Natural killer cell treated with Interleukin-12 subunit alpha and Interleukin-12 subunit beta and Interleukin-15 and Interleukin-18, amount 100 ng/mL, for 72 hours (primary cell): ENCODE measurements at regions not wholly inside any gene's neighbourhood (a gene's known extent, or its start where the extent isn't known, plus 50 kb on each side); places are given as distances from the start of the nearest gene placed in this dataset.

ENCODE experiments used
- ATAC-seq, 2 donors: fragments of 150-1000 bp; cut with Tn5 transposase in 1 of 2; sonication (Bioruptor Pico), chemical (Tn5 transposase) in 1 of 2; 2 replicates each; pipeline ENCODE4 v1.10.0; 2021
- DNase-seq: peaks from one replicate; pipeline ENCODE4 v3.0.0; 2022; ENCODE audit warnings: low spot score
- H3K27ac Mint-ChIP-seq, 2 donors: 1 replicate in 1 of 2; 2 replicates in 1 of 2; pipeline ENCODE4 v1.8.0; 2022; ENCODE audit warnings: mixed read lengths in 2 of 2, mild to moderate bottlenecking in 1 of 2, moderate library complexity in 1 of 2
- H3K27me3 Mint-ChIP-seq, 2 donors: 1 replicate in 1 of 2; 2 replicates in 1 of 2; pipeline ENCODE4 v1.8.0; 2022; ENCODE audit warnings: mixed read lengths in 2 of 2
- H3K36me3 Mint-ChIP-seq: one replicate; pipeline ENCODE4 v1.8.0; 2022; ENCODE audit warnings: mixed read lengths
- H3K4me1 Mint-ChIP-seq, 2 donors: 1 replicate in 1 of 2; 2 replicates in 1 of 2; pipeline ENCODE4 v1.8.0; 2022; ENCODE audit warnings: low read depth in 2 of 2, mixed read lengths in 2 of 2, mild to moderate bottlenecking in 1 of 2
- H3K4me3 Mint-ChIP-seq: one replicate; pipeline ENCODE4 v1.8.0; 2022; ENCODE audit warnings: mixed read lengths
- H3K9me3 Mint-ChIP-seq: 2 replicates; pipeline ENCODE4 v1.8.0; 2022; ENCODE audit warnings: mixed read lengths

GRCh38 chr2:23021311-23022120 is 363.5 kb upstream of the KLHL29 start:
- no peaks in the 10 kb centered on the region for H3K27me3 Mint-ChIP-seq
- no peak overlapping the region for H3K27ac Mint-ChIP-seq
- no peaks in the 10 kb centered on the region for H3K4me1 Mint-ChIP-seq
- DNase-seq: no peak
- H3K36me3 Mint-ChIP-seq: no peaks in the 10 kb centered on the region
- H3K9me3 Mint-ChIP-seq: peaks cover 4% of the 10 kb centered on the region
- H3K4me3 Mint-ChIP-seq: no peak overlapping the region
- peak in 1 of 2 donors; percentile 7 for ATAC-seq

DNA sequence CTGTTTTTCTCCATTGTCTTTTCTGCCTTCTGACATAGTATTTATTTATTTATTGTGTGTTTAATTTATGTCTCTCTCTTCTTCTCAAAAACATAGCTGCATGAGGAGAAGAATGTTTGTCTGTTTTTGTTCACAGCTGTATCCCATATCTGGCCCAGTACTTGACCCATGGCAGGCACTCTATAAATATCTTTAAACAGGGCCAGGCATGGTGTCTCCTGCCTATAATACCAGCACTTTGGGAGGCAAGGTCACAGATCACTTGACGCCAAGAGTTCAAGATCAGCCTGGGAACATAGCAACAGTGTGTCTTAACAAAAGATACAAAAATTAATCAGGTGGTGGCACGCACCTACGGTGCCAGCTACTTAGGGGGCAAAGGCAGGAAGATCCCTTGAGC is 361.3 kb upstream of the KLHL29 start:
- Mint-ChIP-seq H3K36me3 (no peaks in the 10 kb centered on the region), H3K4me3 (no peak overlapping the region), H3K4me1 (no peaks in the 10 kb centered on the region), H3K27me3 (no peaks in the 10 kb centered on the region), H3K27ac (no peak overlapping the region), H3K9me3 (peaks cover 4% of the 10 kb centered on the region)
- ATAC-seq (no peak), DNase-seq (no peak)

DNA sequence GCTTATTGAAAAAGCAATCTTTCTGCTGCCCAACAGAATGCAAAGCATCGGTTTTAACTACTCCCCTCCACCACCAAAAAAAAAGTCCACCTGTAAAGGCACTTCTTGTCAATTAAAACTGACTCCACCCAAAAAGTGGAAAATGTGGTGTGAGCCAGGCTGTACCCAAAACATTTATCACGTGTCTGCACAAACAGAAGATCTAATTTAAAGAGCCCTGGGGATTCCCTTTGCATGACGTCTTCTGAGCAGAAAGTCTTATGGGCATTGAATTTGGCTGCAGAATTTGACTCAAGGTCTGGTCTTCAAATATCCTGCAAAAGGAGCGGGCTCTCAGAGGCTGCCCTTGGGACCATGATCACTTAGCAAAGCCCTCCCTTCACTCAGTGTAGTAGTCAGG is 358.3 kb upstream of the KLHL29 start:
- Mint-ChIP-seq H3K27ac (no peak overlapping the region), H3K36me3 (no peaks in the 10 kb centered on the region), H3K9me3 (peaks cover 10% of the 10 kb centered on the region), H3K4me3 (no peak overlapping the region), H3K4me1 (no peaks in the 10 kb centered on the region), H3K27me3 (no peaks in the 10 kb centered on the region)
- DNase-seq: no peak
- no peak for ATAC-seq

DNA sequence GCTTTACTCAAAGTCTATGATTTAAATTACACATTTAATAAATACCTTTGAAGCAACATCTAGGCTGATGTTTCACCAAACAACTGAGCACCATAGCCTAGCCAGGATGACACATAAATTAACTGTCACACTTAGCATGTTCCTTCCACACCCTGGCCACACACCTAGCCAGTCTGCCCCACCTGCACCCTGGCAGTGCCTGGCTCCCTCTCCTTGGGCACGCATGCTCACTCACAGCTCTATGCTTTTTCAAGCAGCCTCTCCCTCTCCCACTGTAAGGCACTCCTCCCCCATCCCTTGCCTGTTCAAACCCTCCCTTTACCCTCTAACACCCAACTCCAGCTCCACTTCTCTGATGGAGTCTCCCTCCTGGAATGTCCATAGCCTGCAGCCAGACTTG is 357.6 kb upstream of the KLHL29 start:
- Mint-ChIP-seq H3K4me3 (no peak overlapping the region), H3K36me3 (no peaks in the 10 kb centered on the region), H3K27me3 (peaks cover 0 to 2% of the 10 kb centered on the region in 2 donors), H3K4me1 (no peaks in the 10 kb centered on the region), H3K9me3 (peaks cover 12% of the 10 kb centered on the region), H3K27ac (no peak overlapping the region)
- ATAC-seq (no peak), DNase-seq (no peak)

- Mint-ChIP-seq H3K4me3 (no peak overlapping the region), H3K4me1 (no peaks in the 10 kb centered on the region), H3K36me3 (no peaks in the 10 kb centered on the region), H3K27ac (no peak overlapping the region), H3K9me3 (peaks cover 12% of the 10 kb centered on the region), H3K27me3 (peaks cover 0 to 2% of the 10 kb centered on the region in 2 donors)
- ATAC-seq (no peak), DNase-seq (no peak)
Measured at GRCh38 chr2:23028106-23028505, 356.9 kb upstream of the KLHL29 start.

GRCh38 chr2:23029111-23029510 is 355.9 kb upstream of the KLHL29 start:
- no peak for DNase-seq
- Mint-ChIP-seq H3K9me3 (peaks cover 12% of the 10 kb centered on the region), H3K4me3 (no peak overlapping the region), H3K27me3 (peaks cover 0 to 2% of the 10 kb centered on the region in 2 donors), H3K27ac (no peak overlapping the region), H3K36me3 (no peaks in the 10 kb centered on the region), H3K4me1 (no peaks in the 10 kb centered on the region)
- no peak for ATAC-seq

DNA sequence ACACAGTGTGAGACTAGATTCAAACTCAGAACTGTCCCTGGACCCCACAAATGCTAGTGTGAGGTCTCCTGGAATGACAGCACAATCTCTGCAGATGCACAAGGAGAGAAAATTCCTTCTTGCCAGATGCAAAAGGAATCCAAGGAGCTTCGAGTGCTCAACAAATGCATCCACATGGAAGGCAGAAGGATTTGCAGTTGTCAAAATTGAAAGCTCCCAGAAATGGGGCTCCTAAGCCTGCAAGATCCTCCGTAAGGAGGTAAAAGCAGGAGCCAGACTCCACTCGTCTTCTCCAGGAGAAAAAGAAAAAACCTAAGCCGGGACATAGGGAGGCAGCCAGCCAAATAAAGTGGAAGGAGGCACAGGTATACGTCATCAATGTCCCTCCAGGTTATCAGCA is 355.0 kb upstream of the KLHL29 start:
- DNase-seq: no peak
- ATAC-seq: no peak
- H3K27me3 Mint-ChIP-seq: peaks cover 0 to 2% of the 10 kb centered on the region in 2 donors
- no peak overlapping the region for H3K27ac Mint-ChIP-seq
- H3K4me1 Mint-ChIP-seq: no peaks in the 10 kb centered on the region
- no peak overlapping the region for H3K4me3 Mint-ChIP-seq
- peaks cover 12% of the 10 kb centered on the region for H3K9me3 Mint-ChIP-seq
- no peaks in the 10 kb centered on the region for H3K36me3 Mint-ChIP-seq

- Mint-ChIP-seq H3K36me3 (no peaks in the 10 kb centered on the region), H3K4me1 (no peaks in the 10 kb centered on the region), H3K9me3 (peaks cover 4% of the 10 kb centered on the region), H3K4me3 (no peak overlapping the region), H3K27me3 (peaks cover 0 to 2% of the 10 kb centered on the region in 2 donors), H3K27ac (no peak overlapping the region)
- ATAC-seq (no peak), DNase-seq (no peak)
Measured at GRCh38 chr2:23034996-23035395, 350.0 kb upstream of the KLHL29 start.

DNA sequence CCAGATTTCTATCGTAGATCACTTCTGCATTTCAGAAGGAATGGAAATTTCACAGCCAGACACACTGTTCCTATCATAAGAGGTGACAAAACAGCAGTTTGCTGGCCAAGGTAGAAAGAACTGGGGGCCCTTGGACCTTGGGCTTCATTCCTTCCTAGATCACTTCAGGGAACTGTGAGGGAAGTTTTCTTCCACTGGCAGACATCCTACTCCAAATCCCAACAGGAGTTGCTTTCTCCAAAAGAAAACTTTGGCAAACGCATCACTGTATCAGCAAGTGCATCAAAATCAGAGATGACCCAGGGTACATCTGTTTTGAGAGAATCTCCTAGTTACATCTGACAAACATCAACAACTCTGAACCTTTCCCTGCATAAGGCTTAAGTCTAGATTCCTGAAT is 348.4 kb upstream of the KLHL29 start:
- no peak overlapping the region for H3K27ac Mint-ChIP-seq
- no peaks in the 10 kb centered on the region for H3K36me3 Mint-ChIP-seq
- no peak for ATAC-seq
- peaks cover 3% of the 10 kb centered on the region for H3K9me3 Mint-ChIP-seq
- no peaks in the 10 kb centered on the region for H3K4me1 Mint-ChIP-seq
- no peak overlapping the region for H3K4me3 Mint-ChIP-seq
- no peak for DNase-seq
- H3K27me3 Mint-ChIP-seq: peaks cover 0 to 2% of the 10 kb centered on the region in 2 donors

GRCh38 chr2:23037596-23037995 is 347.4 kb upstream of the KLHL29 start:
- Mint-ChIP-seq H3K4me1 (no peaks in the 10 kb centered on the region), H3K27me3 (no peaks in the 10 kb centered on the region), H3K27ac (no peak overlapping the region), H3K9me3 (no peaks in the 10 kb centered on the region), H3K4me3 (no peak overlapping the region), H3K36me3 (no peaks in the 10 kb centered on the region)
- no peak for DNase-seq
- no peak for ATAC-seq

DNA sequence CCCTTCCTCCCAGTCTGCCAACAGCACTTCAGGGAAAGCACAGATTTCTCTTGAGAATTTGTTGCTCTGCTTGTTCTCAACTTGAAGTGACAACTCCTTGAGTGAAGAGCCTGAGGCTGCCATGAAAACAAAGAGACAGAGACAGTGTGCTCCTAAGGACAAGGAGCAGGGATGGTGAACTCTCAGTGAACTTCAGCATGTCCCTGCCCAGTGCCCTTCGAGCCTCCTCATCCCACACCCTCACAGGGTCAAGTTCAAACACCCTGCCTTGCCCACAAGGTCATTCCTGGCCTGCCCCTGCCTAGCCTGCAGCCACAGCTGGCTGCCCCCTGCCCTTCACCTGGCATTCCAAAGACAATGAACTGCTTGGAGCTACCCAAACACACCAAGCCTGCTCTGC is 343.5 kb upstream of the KLHL29 start:
- H3K27ac Mint-ChIP-seq: no peak overlapping the region
- no peak for DNase-seq
- ATAC-seq: no peak
- no peaks in the 10 kb centered on the region for H3K27me3 Mint-ChIP-seq
- no peaks in the 10 kb centered on the region for H3K36me3 Mint-ChIP-seq
- no peak overlapping the region for H3K4me3 Mint-ChIP-seq
- H3K4me1 Mint-ChIP-seq: no peaks in the 10 kb centered on the region
- no peaks in the 10 kb centered on the region for H3K9me3 Mint-ChIP-seq

DNA sequence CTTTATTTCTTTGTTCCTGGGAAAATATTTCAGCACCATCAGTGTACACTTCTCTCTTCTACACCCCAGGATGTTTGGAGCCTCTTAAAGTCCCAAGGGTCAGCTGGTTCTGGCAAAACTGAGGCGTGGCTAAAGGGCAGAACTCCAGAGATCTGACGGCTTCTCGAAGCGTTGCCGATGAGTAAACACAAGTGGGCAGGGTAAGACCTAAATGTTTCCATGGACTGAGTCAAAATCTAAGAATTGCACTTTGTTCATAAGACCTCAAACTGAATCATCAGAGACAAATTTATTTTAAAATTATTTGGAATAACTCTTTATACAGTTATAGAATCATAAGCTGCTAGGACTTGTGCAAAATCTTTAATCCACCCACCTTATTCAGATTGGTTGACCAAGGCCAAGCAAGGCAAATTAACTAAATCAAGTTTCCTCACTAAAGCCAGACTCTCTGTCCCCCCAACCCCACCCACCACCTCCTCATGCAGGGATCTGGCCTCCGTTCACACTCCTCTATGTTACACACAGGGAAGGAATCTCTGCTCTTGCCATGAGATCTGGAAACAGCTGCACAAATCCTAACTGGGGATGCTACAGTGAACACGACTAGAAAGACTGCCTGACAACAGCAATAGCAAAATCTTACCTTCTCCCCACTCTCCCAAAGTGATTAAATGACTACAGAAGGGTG is 342.6 kb upstream of the KLHL29 start:
- H3K36me3 Mint-ChIP-seq: no peaks in the 10 kb centered on the region
- DNase-seq: no peak
- no peaks in the 10 kb centered on the region for H3K4me1 Mint-ChIP-seq
- no peak for ATAC-seq
- no peak overlapping the region for H3K27ac Mint-ChIP-seq
- H3K4me3 Mint-ChIP-seq: no peak overlapping the region
- H3K9me3 Mint-ChIP-seq: no peaks in the 10 kb centered on the region
- H3K27me3 Mint-ChIP-seq: no peaks in the 10 kb centered on the region

DNA sequence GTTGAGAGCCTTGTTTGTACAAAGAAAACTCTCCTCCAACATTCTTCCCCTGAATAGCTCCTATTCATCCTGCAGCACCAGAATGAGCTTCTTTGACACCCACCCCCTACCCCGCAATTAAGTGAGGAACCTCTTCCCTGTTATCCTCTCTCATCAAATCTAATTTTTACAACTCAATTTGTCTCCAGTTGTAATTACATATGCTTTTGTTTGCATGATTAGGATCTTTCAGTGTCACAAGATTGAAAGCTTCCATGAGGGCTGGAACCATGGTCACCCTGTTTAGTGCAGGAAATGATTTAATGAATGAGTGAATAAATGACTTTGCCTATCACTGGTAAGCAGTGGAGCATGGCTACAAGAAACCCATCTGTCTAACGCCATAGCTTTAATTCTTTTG is 334.6 kb upstream of the KLHL29 start:
- H3K9me3 Mint-ChIP-seq: peaks cover 6% of the 10 kb centered on the region

DNA sequence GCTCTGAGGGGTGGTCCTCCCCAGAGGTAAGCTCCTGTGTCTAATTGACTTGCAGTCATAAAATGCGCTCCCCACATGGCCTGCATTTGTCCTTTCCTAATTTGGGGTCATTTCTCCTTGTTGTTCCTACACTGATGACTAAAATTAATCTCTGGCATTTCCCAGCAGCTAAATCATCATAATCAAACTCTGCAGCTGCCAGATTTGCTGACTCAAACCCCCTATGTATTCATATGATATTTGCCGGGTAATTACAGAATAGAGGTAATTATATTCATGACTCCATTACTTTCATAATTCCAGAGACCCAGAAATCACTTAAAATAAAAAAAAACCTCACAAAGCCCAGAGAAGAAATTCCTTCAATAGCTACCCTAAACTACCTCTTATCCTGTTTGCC is 331.4 kb upstream of the KLHL29 start:
- H3K36me3 Mint-ChIP-seq: no peaks in the 10 kb centered on the region
- H3K27ac Mint-ChIP-seq: no peak overlapping the region
- peaks cover 6% of the 10 kb centered on the region for H3K9me3 Mint-ChIP-seq
- no peak for DNase-seq
- no peaks in the 10 kb centered on the region for H3K27me3 Mint-ChIP-seq
- H3K4me3 Mint-ChIP-seq: no peak overlapping the region
- H3K4me1 Mint-ChIP-seq: no peaks in the 10 kb centered on the region
- ATAC-seq: no peak

More for the DNA sequence above, 334.6 kb upstream of the KLHL29 start:
- H3K27ac Mint-ChIP-seq: no peak overlapping the region
- DNase-seq: no peak
- H3K27me3 Mint-ChIP-seq: no peaks in the 10 kb centered on the region
- no peaks in the 10 kb centered on the region for H3K36me3 Mint-ChIP-seq
- no peak for ATAC-seq
- H3K4me1 Mint-ChIP-seq: no peaks in the 10 kb centered on the region
- H3K4me3 Mint-ChIP-seq: no peak overlapping the region
